ENCODE measurements at regions not wholly inside any gene's neighbourhood (a gene's known extent, or its start where the extent isn't known, plus 50 kb on each side); places are given as distances from the start of the nearest gene placed in this dataset.
A peak's percentile ranks its signal among the peaks of the same experiment; 100 is the strongest.

GRCh38 chr1:56327195-56327594, 252.2 kb downstream of the PLPP3 start:
- TF ChIP-seq POLR2A (IDR thresholded peaks at IDR 0.05) (no peak), CTCF (IDR thresholded peaks at IDR 0.05) (no peak)
- no peak for DNase-seq (ENCODE audit: low spot score in 2 of 2)

GRCh38 chr1:56326056-56326455, 253.3 kb downstream of the PLPP3 start:
- WGBS, 2 donors: 54 to 57% methylated on average over 3 of the region's 3 CpGs
- intact Hi-C loops (cut with DNase I; ENCODE audit: low total_unique reads): no loop called here
- TF ChIP-seq CTCF (IDR thresholded peaks at IDR 0.05) (no peak), POLR2A (IDR thresholded peaks at IDR 0.05) (no peak)
- DNase-seq (ENCODE audit: low spot score in 2 of 2): no peak
- H3K4me3 ChIP-seq (ENCODE audit: low read depth, poor library complexity, severe bottlenecking): no peak overlapping the region

More at GRCh38 chr1:56327195-56327594, 252.2 kb downstream of the PLPP3 start:
- WGBS, 2 donors: 96 to 97% methylated on average over 1 of the region's 1 CpG
- H3K4me3 ChIP-seq (ENCODE audit: low read depth, poor library complexity, severe bottlenecking): no peak overlapping the region
- intact Hi-C loops (cut with DNase I; ENCODE audit: low total_unique reads): no loop called here

GRCh38 chr1:56324504-56324903, 254.9 kb downstream of the PLPP3 start:
- no peak for DNase-seq (ENCODE audit: low spot score in 2 of 2)
- H3K4me3 ChIP-seq (ENCODE audit: low read depth, poor library complexity, severe bottlenecking): no peak overlapping the region
- intact Hi-C loops (cut with DNase I; ENCODE audit: low total_unique reads): no loop called here
- TF ChIP-seq POLR2A (IDR thresholded peaks at IDR 0.05): no peak
- TF ChIP-seq CTCF (IDR thresholded peaks at IDR 0.05): no peak
- 94 to 96% methylated on average over 1 of the region's 1 CpG for WGBS, 2 donors

- TF ChIP-seq POLR2A (IDR thresholded peaks at IDR 0.05): no peak
- no peak for TF ChIP-seq CTCF (IDR thresholded peaks at IDR 0.05)
- intact Hi-C loops (cut with DNase I; ENCODE audit: low total_unique reads): no loop called here
- peak in 1 of 2 donors; percentile 34 for DNase-seq (ENCODE audit: low spot score in 2 of 2)
- 34 to 50% methylated on average over 3 of the region's 3 CpGs for WGBS, 2 donors
- H3K4me3 ChIP-seq (ENCODE audit: low read depth, poor library complexity, severe bottlenecking): no peak overlapping the region
Measured at GRCh38 chr1:56322211-56322610, 257.2 kb downstream of the PLPP3 start.

GRCh38 chr1:56321150-56321490, 258.2 kb downstream of the PLPP3 start:
- intact Hi-C loops (cut with DNase I; ENCODE audit: low total_unique reads): no loop called here
- 67 to 73% methylated on average over 4 of the region's 4 CpGs for WGBS, 2 donors
- H3K4me3 ChIP-seq (ENCODE audit: low read depth, poor library complexity, severe bottlenecking): no peak overlapping the region
- DNase-seq (ENCODE audit: low spot score in 2 of 2): no peak
- TF ChIP-seq CTCF (IDR thresholded peaks at IDR 0.05) (no peak), POLR2A (IDR thresholded peaks at IDR 0.05) (no peak)

GRCh38 chr1:56320464-56321149, 258.8 kb downstream of the PLPP3 start:
- DNase-seq (ENCODE audit: low spot score in 2 of 2): no peak
- intact Hi-C loops (cut with DNase I; ENCODE audit: low total_unique reads): no loop called here
- WGBS, 2 donors: 33 to 41% methylated on average over 3 of the region's 3 CpGs
- H3K4me3 ChIP-seq (ENCODE audit: low read depth, poor library complexity, severe bottlenecking): no peak overlapping the region
- no peak for TF ChIP-seq CTCF (IDR thresholded peaks at IDR 0.05)
- TF ChIP-seq POLR2A (IDR thresholded peaks at IDR 0.05): no peak

Data from lower leg skin (tissue), 4 donors.